GM12864 (cell line): ENCODE measurements at regions not wholly inside any gene's neighbourhood (a gene's known extent, or its start where the extent isn't known, plus 50 kb on each side); places are given as distances from the start of the nearest gene placed in this dataset.
"Not testable (repeated sequence)": the region's sequence is repeated elsewhere in the genome, so short reads cannot be mapped to it uniquely, and the experiment has no call there.

Source experiments
- DNase-seq: peaks from one replicate; pipeline ENCODE4 v3.0.0-alpha.2; 2011; ENCODE audit warnings: low read depth
- H3K4me3 ChIP-seq: 2 replicates; pipeline ENCODE4 v1.5.1; 2011; ENCODE audit warnings: mild to moderate bottlenecking, low read depth, low read length, control low read depth
- TF ChIP-seq, protein P1 (sequence below): IDR thresholded peaks from 2 replicates; pipeline ENCODE4 v1.5.1; 2011; ENCODE audit warnings: low read depth, mild to moderate bottlenecking, moderate library complexity, low read length, control low read depth, inconsistent platforms; ENCODE audit errors: missing control alignments

DNA sequence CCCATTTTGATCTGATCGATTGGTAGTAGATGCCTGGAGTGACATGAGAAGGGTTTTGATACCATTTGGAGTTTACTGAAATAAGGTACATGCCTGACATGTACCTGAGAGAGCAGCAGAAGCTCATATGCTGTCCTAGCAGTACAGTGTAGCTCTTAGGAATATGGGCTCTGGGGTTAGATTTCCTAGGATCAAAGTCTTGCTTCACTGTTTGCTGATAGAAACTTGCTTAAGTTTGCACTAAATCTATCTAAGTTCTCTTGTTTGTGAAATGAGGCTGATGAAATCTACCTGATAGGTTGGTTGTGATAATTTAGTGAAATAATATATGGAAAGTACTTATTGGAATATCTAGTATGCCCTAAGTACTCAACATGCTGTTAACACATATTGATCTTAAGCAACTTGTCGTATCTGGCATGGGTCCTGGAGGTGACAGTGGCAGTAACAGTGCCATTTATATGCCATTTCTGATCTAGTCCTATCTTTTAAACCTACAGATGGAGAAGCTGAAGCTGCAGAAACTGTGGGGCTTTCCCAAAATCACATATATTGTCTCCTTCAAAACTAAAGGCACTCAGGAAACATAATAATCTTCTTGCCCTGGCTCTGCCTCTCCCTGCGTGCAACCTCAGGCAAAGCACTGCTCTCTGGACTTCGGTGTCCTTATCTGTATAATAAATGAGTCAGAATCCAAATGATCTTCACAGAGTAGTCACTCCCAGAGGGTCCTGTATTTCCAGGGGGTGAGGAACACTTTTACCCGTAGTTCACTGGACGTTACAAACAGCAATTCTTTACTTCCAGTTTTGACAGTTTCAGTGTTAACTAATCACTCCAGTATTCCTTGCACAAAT is 223.6 kb upstream of the SETMAR start:
- H3K4me3 ChIP-seq = no peak overlapping the region
- TF ChIP-seq, protein P1, sequence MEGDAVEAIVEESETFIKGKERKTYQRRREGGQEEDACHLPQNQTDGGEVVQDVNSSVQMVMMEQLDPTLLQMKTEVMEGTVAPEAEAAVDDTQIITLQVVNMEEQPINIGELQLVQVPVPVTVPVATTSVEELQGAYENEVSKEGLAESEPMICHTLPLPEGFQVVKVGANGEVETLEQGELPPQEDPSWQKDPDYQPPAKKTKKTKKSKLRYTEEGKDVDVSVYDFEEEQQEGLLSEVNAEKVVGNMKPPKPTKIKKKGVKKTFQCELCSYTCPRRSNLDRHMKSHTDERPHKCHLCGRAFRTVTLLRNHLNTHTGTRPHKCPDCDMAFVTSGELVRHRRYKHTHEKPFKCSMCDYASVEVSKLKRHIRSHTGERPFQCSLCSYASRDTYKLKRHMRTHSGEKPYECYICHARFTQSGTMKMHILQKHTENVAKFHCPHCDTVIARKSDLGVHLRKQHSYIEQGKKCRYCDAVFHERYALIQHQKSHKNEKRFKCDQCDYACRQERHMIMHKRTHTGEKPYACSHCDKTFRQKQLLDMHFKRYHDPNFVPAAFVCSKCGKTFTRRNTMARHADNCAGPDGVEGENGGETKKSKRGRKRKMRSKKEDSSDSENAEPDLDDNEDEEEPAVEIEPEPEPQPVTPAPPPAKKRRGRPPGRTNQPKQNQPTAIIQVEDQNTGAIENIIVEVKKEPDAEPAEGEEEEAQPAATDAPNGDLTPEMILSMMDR = no peak
- no peak for DNase-seq

DNA sequence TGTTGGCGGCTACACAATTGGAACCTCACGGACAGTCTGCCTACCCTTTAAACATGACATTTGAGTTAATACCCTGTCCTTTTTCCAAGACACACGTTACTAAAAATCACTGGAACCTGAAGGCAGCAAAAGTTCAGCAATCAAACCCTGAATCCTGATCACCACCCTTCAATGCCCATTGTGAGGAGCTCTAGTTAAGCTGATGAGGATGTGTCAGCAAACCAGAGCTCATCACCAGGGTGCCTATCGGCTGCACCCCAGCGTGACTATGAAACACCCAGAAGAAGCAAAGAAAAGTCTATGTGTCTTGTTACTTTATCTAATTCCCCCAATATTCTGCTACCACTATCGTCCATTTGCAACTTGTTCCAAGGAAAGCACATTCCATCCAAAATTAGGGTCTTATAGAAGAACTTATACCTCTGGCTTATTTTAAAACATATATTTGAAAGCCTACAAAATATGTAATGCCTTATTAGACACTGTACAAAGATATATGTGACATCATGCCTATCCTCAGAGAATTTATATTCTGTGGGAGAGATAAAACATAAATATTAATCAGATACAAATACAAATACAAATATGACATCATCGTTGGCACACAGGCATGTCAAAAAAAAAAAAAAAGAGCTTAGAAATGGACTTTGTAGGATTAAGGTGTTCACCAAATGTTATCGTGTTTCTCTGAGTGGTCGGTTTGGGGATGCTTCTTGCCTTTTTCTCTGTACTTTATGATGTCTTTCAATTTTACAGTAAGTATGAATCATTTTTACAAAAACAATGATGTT is 219.7 kb upstream of the SETMAR start:
- no peak overlapping the region for H3K4me3 ChIP-seq
- TF ChIP-seq, protein P1 = no peak
- DNase-seq = no peak

DNA sequence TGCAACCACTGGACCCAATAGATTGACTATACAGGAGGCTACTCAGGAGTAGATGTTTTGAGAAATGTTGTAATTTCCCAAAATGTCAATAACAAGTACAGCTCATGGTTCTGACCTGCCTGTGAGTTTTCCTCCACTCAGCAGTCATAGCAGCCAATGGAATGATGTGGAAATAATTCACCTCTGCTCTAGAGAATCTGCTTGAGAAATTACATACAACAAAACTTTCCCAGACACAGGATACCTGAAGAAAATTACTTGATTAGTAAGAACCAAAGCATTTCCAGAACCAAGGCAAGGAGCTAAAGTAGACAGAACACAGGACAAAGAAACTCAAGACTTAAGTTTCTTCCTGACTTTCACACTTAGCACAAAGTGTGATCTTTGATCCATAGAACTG is 218.9 kb upstream of the SETMAR start:
- TF ChIP-seq, protein P1 = no peak
- no peak for DNase-seq
- no peak overlapping the region for H3K4me3 ChIP-seq

DNA sequence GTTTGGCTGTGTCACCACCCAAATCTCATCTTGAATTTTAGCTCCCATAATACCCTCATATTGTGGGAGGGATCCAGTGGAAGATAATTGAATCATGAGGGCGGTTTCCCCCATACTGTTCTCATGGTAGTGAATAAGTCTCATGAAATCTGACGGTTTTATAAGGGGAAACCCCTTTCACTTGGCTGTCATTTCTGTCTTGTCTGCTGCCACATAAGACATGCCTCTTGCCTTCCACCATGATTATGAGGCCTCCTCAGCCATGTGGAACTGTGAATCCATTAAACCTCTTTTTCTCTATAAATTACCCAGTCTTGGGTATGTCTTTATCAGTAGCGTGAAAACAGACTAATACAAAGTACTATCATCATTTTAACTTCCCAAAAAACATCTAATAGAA is 216.5 kb upstream of the SETMAR start:
- H3K4me3 ChIP-seq, DNase-seq: not testable (repeated sequence)

DNA sequence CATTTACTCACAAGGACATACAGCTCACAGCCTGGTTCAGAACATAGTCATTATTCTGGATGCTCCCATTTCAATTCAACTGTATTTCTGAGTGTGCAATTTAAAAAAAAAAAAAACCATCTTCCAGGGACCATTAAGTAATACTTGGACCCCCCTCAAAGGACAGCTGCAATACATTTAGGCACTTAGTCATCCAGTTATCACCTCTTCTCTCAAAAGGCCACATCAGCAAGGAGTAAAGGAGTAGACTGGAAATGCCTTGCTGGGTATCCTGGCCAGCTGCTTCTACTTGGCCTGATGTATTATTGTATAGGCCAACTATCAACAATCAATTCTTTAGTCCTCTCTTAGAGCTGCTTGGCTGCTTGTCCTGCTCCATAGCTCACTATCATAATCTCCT is 211.4 kb upstream of the SETMAR start:
- H3K4me3 ChIP-seq = no peak overlapping the region
- no peak for DNase-seq
- TF ChIP-seq, protein P1 = no peak

DNA sequence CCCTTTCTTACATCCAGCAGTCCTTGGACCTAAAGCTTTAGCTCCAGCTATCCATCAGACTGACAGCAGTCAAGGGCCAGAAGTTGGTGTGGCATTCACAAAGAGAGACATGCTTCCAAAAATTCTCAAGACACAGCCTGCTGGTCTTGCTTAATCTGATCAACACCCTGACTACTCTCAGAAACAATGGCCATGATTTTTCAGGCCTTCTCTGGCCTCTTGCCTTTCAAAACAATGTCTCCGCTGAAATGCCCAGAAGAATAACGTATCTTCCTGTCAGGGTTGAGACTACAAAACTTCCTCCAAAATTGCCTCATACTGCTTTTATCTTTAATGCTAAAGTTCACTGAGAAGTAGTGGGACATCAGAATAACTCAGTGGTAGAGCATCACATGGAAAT is 205.4 kb upstream of the SETMAR start:
- DNase-seq = no peak
- H3K4me3 ChIP-seq = no peak overlapping the region
- TF ChIP-seq, protein P1 = no peak

DNA sequence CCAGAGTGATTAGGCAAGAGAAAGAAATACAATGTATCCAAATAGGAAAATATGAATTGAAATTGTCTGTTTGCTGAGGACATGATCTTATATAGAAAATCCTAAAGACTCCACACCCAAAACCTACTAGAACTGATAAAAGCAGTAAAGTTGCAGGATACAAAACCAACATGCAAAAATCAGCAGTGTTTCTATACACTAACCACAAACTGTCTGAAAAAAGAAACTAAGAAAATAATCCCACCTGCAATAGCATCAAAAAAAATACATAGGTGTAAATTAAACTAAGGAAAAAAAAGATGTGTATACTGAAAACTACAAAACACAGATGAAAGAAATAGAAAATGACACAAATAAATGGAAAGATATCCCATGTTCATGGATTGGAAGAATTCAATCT is 203.6 kb upstream of the SETMAR start:
- no peak overlapping the region for H3K4me3 ChIP-seq
- TF ChIP-seq, protein P1 = no peak
- DNase-seq = no peak
